Bronchial epithelial cell (primary cell): ENCODE measurements at regions not wholly inside any gene's neighbourhood (a gene's known extent, or its start where the extent isn't known, plus 50 kb on each side); places are given as distances from the start of the nearest gene placed in this dataset.

Experiments used
- DNase-seq: peaks from one replicate; pipeline ENCODE4 v3.0.0-alpha.2; 2010; ENCODE audit warnings: low read depth
- FAIRE-seq: peaks from 2 replicates; lab custom pipeline; 2011; peaks lifted over from hg19 to GRCh38; lab: Jason Lieb, UNC
- H3K27me3 ChIP-seq: 2 replicates; pipeline ENCODE4 v1.5.1; 2011; ENCODE audit warnings: low read length; ENCODE audit not compliant: control insufficient read depth, insufficient read depth
- H3K36me3 ChIP-seq: 2 replicates; pipeline ENCODE4 v1.5.1; 2011; ENCODE audit warnings: low read length; ENCODE audit not compliant: control insufficient read depth, insufficient read depth
- H3K4me3 ChIP-seq: 2 replicates; pipeline ENCODE4 v1.5.1; 2011; ENCODE audit warnings: mild to moderate bottlenecking, low read depth, low read length, control low read depth
- CTCF ChIP-seq: IDR thresholded peaks from 2 replicates; pipeline ENCODE4 v1.5.1; 2011; ENCODE audit warnings: mild to moderate bottlenecking, moderate library complexity, low read length, control low read depth, inconsistent platforms; ENCODE audit not compliant: insufficient read depth, severe bottlenecking

GRCh38 chr4:119783189-119783983 lies 154.8 kb upstream of the PDE5A start:
- no peak for TF ChIP-seq CTCF
- H3K27me3 ChIP-seq: no peaks in the 10 kb centered on the region
- no peak overlapping the region for H3K4me3 ChIP-seq
- DNase-seq (no peak), FAIRE-seq (no peak)
- no peaks in the 10 kb centered on the region for H3K36me3 ChIP-seq

- Histone ChIP-seq H3K4me3 (no peak overlapping the region), H3K27me3 (no peaks in the 10 kb centered on the region), H3K36me3 (no peaks in the 10 kb centered on the region)
- TF ChIP-seq CTCF: no peak
- FAIRE-seq (no peak), DNase-seq (no peak)
Observed at GRCh38 chr4:119781044-119781443, 152.4 kb upstream of the PDE5A start.

GRCh38 chr4:119774840-119775239 lies 146.2 kb upstream of the PDE5A start:
- Histone ChIP-seq H3K27me3 (no peaks in the 10 kb centered on the region), H3K4me3 (no peak overlapping the region), H3K36me3 (no peaks in the 10 kb centered on the region)
- DNase-seq: no peak
- FAIRE-seq: no peak
- TF ChIP-seq CTCF: no peak

GRCh38 chr4:119765951-119766350 lies 137.3 kb upstream of the PDE5A start:
- H3K27me3 ChIP-seq: peaks cover 1% of the 10 kb centered on the region
- H3K4me3 ChIP-seq: no peak overlapping the region
- DNase-seq (no peak), FAIRE-seq (no peak)
- no peaks in the 10 kb centered on the region for H3K36me3 ChIP-seq
- no peak for TF ChIP-seq CTCF

GRCh38 chr4:119765469-119765868 lies 136.9 kb upstream of the PDE5A start:
- no peak for FAIRE-seq
- no peak for DNase-seq
- no peak for TF ChIP-seq CTCF

GRCh38 chr4:119763386-119763785 lies 134.8 kb upstream of the PDE5A start:
- Histone ChIP-seq H3K36me3 (no peaks in the 10 kb centered on the region), H3K4me3 (no peak overlapping the region), H3K27me3 (peaks cover 1% of the 10 kb centered on the region)
- FAIRE-seq (no peak), DNase-seq (no peak)
- no peak for TF ChIP-seq CTCF

More at GRCh38 chr4:119765469-119765868, 136.9 kb upstream of the PDE5A start:
- Histone ChIP-seq H3K36me3 (no peaks in the 10 kb centered on the region), H3K4me3 (no peak overlapping the region), H3K27me3 (peaks cover 1% of the 10 kb centered on the region)
